Uterus (tissue), 3 donors: ENCODE measurements at regions not wholly inside any gene's neighbourhood (a gene's known extent, or its start where the extent isn't known, plus 50 kb on each side); places are given as distances from the start of the nearest gene placed in this dataset.

Source experiments
- DNase-seq, 2 donors: peaks; one replicate each; pipeline ENCODE4 v3.0.0-alpha.2; 2019 to 2020
- H3K27ac ChIP-seq, 2 donors: fragments of 200-600 bp; sonication (generic); 1 replicate in 1 of 2; 2 replicates in 1 of 2; pipeline ENCODE4 v1.5.1; 2016 to 2018
- H3K27me3 ChIP-seq, 2 donors: fragments of 200-600 bp; sonication (generic); one replicate each; pipeline ENCODE4 v1.5.1; 2018 to 2019; ENCODE audit warnings: control low read depth in 1 of 2
- H3K36me3 ChIP-seq, 2 donors: fragments of 200-600 bp; sonication (generic); one replicate each; pipeline ENCODE4 v1.5.1; 2019; ENCODE audit warnings: control low read depth in 1 of 2
- H3K4me1 ChIP-seq, 2 donors: fragments of 200-600 bp; sonication (generic); one replicate each; pipeline ENCODE4 v1.5.1; 2018 to 2019; ENCODE audit warnings: control low read depth in 1 of 2
- H3K4me3 ChIP-seq, 2 donors: fragments of 200-600 bp; sonication (generic); 1 replicate in 1 of 2; 2 replicates in 1 of 2; pipeline ENCODE4 v1.5.1; 2018 to 2019; ENCODE audit warnings: mild to moderate bottlenecking in 1 of 2
- H3K9me3 ChIP-seq, 2 donors: fragments of 200-600 bp; sonication (generic); one replicate each; pipeline ENCODE4 v1.5.1; 2019; ENCODE audit warnings: control low read depth in 1 of 2
- POLR2A ChIP-seq, 2 donors: fragments of 450-650 bp; IDR thresholded peaks; one replicate each; pipeline ENCODE4 v1.6.1; 2016; ENCODE audit warnings: antibody characterized with exemption in 2 of 2, mild to moderate bottlenecking in 1 of 2, moderate library complexity in 1 of 2
- intact Hi-C: fragments of 100-400 bp; cut with DNase I; formaldehyde crosslinking; loops from one replicate; pipeline ENCODE4 v1.15.1; 2023; ENCODE audit warnings: low total_unique reads
- TF ChIP-seq, protein P1 (sequence below), 4 experiments: fragments of 200-600 bp in 2 of 4; fragments of 450-650 bp in 2 of 4; sonication (generic) in 2 of 4; IDR thresholded peaks; one replicate each; pipeline ENCODE4 v1.5.1; 2016 to 2019; ENCODE audit warnings: antibody characterized with exemption in 4 of 4, mild to moderate bottlenecking in 2 of 4, moderate library complexity in 1 of 4
- donor health status: DM: yes; HTN: yes; CAD: no.

DNA sequence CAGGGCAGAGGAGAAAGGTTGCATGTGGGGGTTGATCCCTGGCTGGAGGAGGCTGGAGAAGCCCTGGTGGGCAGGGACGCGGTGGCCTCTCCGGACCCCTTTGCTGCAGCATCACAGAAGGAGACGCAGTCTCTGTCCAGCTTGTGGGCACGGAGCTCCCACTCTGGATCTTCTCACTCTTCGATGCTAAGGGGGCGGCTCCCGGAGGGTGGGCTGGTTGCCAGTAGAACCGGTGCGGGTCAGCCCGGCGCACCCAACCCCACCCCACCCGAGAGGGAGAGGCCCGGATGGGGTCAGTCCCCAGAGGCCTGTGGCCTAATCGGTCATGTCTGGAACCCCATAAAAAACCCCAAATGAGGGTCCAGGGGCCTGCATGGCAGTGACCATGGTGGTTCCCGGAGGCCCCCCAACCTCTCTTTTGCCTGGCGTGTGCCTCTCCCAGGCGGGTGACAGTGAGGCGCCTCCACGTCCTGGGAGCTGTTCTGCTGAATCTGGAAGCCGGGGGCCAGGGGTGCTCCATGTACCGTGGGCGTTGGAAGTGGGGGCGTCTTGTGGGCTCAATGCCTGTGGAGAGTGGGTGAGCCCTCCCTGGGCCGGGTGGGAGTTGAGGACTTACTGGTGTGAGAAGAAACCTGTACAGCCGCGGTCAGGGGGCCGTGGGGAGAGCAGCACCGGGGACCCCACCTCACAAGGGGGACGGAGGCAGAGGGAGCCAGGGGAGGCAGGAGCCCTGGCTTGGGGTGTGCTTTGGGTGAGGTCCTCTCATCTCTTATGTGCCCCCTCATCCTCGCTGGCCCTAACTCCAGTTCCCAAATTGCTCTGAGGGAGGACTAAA is 79.6 kb downstream of the RTP5 start:
- no peak for DNase-seq

DNA sequence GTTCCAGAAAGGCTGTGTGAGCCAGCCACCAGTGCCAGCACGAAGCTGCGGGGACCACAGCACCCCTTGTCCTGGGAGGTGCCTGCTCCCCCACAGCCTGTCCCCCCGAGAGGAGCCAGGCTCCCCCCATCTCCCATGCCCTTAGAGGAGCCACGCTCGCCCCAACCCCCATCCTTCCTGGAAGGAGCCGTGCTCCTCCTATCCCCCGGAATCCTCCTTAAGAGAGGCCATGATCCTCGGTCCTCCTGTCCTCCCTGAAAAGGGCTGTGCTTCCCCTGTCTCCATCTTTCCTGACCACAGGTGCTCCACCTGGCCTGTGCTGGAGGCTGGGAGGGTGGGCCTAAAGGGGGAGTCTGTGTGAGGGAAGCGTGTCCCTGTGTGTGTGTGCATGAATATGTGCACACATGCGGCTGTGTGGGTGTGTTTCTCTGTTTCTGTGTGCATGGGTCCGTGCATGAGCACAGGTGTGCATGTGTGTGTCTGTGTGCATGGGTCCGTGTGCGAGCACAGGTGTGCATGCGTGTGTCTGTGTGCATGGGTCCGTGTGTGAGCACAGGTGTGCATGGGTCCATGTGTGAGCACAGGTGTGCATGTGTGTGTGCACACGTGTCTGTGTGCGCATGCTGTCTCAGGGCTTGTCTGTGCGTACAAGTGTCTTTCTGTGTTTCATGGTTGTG is 80.3 kb downstream of the RTP5 start:
- no peaks in the 10 kb centered on the region for H3K36me3 ChIP-seq
- no peak overlapping the region for H3K4me3 ChIP-seq
- no peaks in the 10 kb centered on the region for H3K4me1 ChIP-seq
- no peak for DNase-seq
- H3K27ac ChIP-seq, result no peak overlapping the region
- intact Hi-C loops, result no loop called here
- no peaks in the 10 kb centered on the region for H3K9me3 ChIP-seq
- no peaks in the 10 kb centered on the region for H3K27me3 ChIP-seq
- no peak for TF ChIP-seq POLR2A (IDR thresholded peaks at IDR 0.05)
- TF ChIP-seq, protein P1, sequence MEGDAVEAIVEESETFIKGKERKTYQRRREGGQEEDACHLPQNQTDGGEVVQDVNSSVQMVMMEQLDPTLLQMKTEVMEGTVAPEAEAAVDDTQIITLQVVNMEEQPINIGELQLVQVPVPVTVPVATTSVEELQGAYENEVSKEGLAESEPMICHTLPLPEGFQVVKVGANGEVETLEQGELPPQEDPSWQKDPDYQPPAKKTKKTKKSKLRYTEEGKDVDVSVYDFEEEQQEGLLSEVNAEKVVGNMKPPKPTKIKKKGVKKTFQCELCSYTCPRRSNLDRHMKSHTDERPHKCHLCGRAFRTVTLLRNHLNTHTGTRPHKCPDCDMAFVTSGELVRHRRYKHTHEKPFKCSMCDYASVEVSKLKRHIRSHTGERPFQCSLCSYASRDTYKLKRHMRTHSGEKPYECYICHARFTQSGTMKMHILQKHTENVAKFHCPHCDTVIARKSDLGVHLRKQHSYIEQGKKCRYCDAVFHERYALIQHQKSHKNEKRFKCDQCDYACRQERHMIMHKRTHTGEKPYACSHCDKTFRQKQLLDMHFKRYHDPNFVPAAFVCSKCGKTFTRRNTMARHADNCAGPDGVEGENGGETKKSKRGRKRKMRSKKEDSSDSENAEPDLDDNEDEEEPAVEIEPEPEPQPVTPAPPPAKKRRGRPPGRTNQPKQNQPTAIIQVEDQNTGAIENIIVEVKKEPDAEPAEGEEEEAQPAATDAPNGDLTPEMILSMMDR (IDR thresholded peaks at IDR 0.05), result no peak

More for the DNA sequence above, 79.6 kb downstream of the RTP5 start:
- H3K4me3 ChIP-seq, result no peak overlapping the region
- no peaks in the 10 kb centered on the region for H3K4me1 ChIP-seq
- TF ChIP-seq, protein P1 (IDR thresholded peaks at IDR 0.05), result no peak
- no peak for TF ChIP-seq POLR2A (IDR thresholded peaks at IDR 0.05)
- no peaks in the 10 kb centered on the region for H3K27me3 ChIP-seq
- no peak overlapping the region for H3K27ac ChIP-seq
- intact Hi-C loops, result no loop called here
- no peaks in the 10 kb centered on the region for H3K9me3 ChIP-seq
- H3K36me3 ChIP-seq, result no peaks in the 10 kb centered on the region

DNA sequence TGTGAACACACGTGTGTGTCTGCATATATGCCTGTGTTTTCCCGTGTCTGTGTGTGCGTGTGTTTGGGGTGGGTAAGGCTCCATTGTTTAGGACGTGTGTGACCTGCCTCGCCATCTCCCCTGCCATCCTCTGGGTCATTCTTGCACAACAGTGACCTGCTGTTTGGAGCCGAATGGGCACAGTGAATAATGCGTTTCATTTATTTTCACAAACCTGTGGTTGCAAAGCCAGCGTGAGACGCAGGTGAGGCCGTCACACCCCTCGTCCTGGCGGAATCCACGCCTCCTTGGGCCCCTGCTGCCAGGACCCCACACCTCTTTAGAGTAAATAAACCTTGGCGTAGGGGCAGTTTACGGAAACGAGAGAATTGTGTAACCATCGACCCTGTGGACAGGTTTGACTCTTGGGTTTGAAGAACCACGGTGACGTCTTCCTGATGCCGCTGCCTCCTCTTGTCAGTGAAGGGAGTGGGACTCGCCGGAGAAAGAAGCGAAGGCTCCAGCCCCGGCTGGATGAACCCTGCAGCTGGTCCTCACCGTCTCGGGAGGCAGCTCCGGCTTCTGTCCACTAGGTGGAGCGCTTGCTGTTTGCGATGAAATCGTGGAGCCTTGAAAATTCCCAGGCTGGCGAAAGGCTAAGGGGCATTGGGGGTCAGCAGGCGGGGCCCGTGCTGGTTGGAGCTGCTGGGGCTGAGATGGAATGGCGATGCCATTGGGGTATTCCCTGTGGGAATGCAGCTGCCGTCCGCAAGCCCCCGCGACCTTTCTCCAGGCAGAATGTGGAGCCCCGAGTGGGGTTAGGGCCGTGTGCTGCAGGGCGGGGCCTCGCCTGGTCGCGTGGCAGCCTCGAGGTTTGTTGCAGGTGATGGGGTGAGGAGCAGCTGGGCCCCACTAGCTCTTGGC is 81.1 kb downstream of the RTP5 start:
- intact Hi-C loops, result no loop called here
- TF ChIP-seq POLR2A (IDR thresholded peaks at IDR 0.05), result no peak
- TF ChIP-seq, protein P1 (IDR thresholded peaks at IDR 0.05), result peak; percentile 83 to 91 (median 88)
- Histone ChIP-seq H3K36me3 (no peaks in the 10 kb centered on the region), H3K27me3 (no peaks in the 10 kb centered on the region), H3K4me3 (no peak overlapping the region), H3K27ac (no peak overlapping the region), H3K4me1 (no peaks in the 10 kb centered on the region), H3K9me3 (no peaks in the 10 kb centered on the region)
- DNase-seq, result peak; percentile 78 to 79

DNA sequence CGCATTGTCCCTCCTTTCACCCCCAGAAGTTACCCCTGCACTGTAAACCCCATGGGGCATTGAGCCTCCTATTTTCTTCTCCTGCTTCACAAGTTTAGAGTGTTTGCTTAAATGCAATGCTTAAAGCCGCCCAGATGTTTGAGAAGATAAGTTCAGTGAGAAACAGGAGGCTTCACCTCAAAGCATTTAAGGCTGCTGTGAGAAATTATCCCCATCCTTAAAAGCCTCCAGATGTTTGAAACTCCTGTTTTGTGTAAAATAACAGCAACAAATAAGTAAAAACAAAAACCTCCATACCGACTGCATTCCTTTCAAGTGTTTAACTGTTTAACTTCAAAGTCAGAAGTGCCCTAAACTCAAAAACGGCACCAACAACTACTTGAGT is 81.8 kb downstream of the RTP5 start:
- Histone ChIP-seq H3K4me1 (no peaks in the 10 kb centered on the region), H3K9me3 (no peaks in the 10 kb centered on the region), H3K4me3 (no peak overlapping the region), H3K27me3 (no peaks in the 10 kb centered on the region), H3K36me3 (no peaks in the 10 kb centered on the region), H3K27ac (no peak overlapping the region)
- intact Hi-C loops, result no loop called here
- no peak for DNase-seq
- no peak for TF ChIP-seq POLR2A (IDR thresholded peaks at IDR 0.05)
- TF ChIP-seq, protein P1 (IDR thresholded peaks at IDR 0.05), result no peak
